SH-SY5Y (cell line): ENCODE measurements at regions not wholly inside any gene's neighbourhood (a gene's known extent, or its start where the extent isn't known, plus 50 kb on each side); places are given as distances from the start of the nearest gene placed in this dataset.

Experiments used
- GATA2 ChIP-seq: IDR thresholded peaks from 2 replicates; pipeline ENCODE4 v1.6.1; 2011; ENCODE audit warnings: mild to moderate bottlenecking, low read depth, low read length
- GATA3 ChIP-seq: IDR thresholded peaks from 2 replicates; pipeline ENCODE4 v1.6.1; 2011; ENCODE audit warnings: low read depth, mild to moderate bottlenecking, low read length, moderate library complexity

DNA sequence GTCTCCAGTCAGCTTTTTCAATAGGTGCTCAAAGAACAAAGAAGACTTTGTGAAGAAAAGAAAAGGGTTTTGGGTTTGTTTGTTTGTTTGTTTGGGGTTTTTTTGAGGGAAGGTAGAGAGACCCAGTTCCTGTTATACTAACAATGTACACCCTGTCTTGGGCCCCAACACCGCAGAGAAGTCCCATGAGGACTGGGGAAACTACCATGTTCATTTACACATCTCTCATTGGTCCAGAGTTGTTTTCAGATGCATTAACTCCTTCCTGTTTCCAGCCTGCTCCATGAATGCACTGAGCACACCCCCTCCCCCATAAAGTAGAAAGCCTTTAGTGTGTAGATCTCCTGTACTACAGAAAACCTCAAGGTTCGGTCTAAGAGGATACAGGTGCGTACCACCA is 51.1 kb upstream of the SLC8A3 start:
- TF ChIP-seq GATA2 (no peak), GATA3 (no peak)
